HCT116 (cell line): ENCODE measurements at regions not wholly inside any gene's neighbourhood (a gene's known extent, or its start where the extent isn't known, plus 50 kb on each side); places are given as distances from the start of the nearest gene placed in this dataset.

Source experiments
- CTCF ChIP-seq, 3 experiments: fragments of 200-600 bp in 1 of 3; sonication (generic) in 1 of 3; IDR thresholded peaks in 2 of 3; conservative IDR thresholded peaks in 1 of 3; 2 replicates each; pipeline ENCODE4 v1.5.1; 2012 to 2017; ENCODE audit warnings: low read depth in 2 of 3, low read length in 2 of 3, antibody characterized with exemption in 1 of 3, borderline replicate concordance in 1 of 3, control low read depth in 1 of 3, mild to moderate bottlenecking in 1 of 3, mixed read lengths in 1 of 3, mixed run types in 1 of 3, moderate library complexity in 1 of 3; ENCODE audit not compliant: insufficient read depth in 1 of 3
- EZH2 ChIP-seq: fragments of 200-600 bp; sonication (generic); IDR thresholded peaks from 2 replicates; pipeline ENCODE4 v1.6.1; 2017; ENCODE audit warnings: antibody characterized with exemption, mixed run types
- POLR2A ChIP-seq: IDR thresholded peaks from 2 replicates; pipeline ENCODE4 v1.7.0; 2011; ENCODE audit warnings: borderline replicate concordance; ENCODE audit not compliant: insufficient read depth, insufficient read length; ENCODE audit errors: extremely low read depth
- POLR2AphosphoS5 ChIP-seq: IDR thresholded peaks from 2 replicates; pipeline ENCODE4 v1.6.1; 2011; ENCODE audit warnings: mild to moderate bottlenecking, low read depth, low read length, moderate library complexity
- RAD21 ChIP-seq: IDR thresholded peaks from 2 replicates; pipeline ENCODE4 v1.6.1; 2012; ENCODE audit warnings: low read depth, mild to moderate bottlenecking
- ZFX ChIP-seq: fragments of 450-650 bp; IDR thresholded peaks from 2 replicates; pipeline ENCODE4 v1.6.1; 2017

GRCh38 chr11:116577273-116577672 lies 195.5 kb downstream of the BUD13 start:
- TF ChIP-seq POLR2A (no peak), POLR2AphosphoS5 (no peak), RAD21 (no peak), EZH2 (no peak), CTCF (IDR thresholded peaks at IDR 0.05 in 2 of 3, conservative IDR thresholded peaks at IDR 0.05 in 1 of 3; ENCODE audit: borderline replicate concordance in 1 of 3, insufficient read depth in 1 of 3, low read depth in 2 of 3, low read length in 2 of 3) (no peak), ZFX (no peak)
